ENCODE measurements at regions not wholly inside any gene's neighbourhood (a gene's known extent, or its start where the extent isn't known, plus 50 kb on each side); places are given as distances from the start of the nearest gene placed in this dataset.

DNA sequence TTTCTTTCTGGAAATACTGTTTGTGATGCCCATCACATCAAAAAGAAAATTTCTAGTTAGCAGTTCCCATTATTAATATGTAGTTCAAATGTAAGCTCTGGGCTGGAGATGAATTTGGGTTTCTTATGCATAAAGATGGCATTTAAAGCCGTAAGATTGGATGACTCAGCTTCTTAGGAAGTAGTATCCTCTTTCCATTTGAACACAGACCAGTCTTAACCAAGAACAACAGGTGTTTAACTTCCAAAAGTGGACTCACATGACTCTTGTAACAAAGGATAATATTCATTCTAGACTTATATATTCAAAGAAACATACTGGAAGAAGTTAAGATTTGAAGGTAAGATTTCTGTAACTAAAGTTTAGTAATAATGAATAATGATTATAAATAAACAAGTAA, 330.5 kb downstream of the TLR4 start:
- no peak overlapping the region for H4K8ac ChIP-seq (replicated peaks; ENCODE audit: insufficient read length, low read depth, low read length)
- H3K4ac ChIP-seq (ENCODE audit: low read depth, low read length), result no peak overlapping the region
- no peak overlapping the region for H2BK15ac ChIP-seq (ENCODE audit: low read depth, low read length)
- H2AFZ ChIP-seq (ENCODE audit: low read length), result no peak overlapping the region
- H3K18ac ChIP-seq (ENCODE audit: insufficient read length, low read depth, low read length), result no peak overlapping the region
- no peak overlapping the region for H3K4me3 Mint-ChIP-seq
- H3K27ac ChIP-seq (ENCODE audit: insufficient read length, low read depth, low read length), result no peak overlapping the region
- no peak overlapping the region for H3K23ac ChIP-seq (ENCODE audit: insufficient read length, low read depth, low read length)
- no peak overlapping the region for H3K9ac ChIP-seq (ENCODE audit: extremely low read depth, insufficient read length, low read length)
- H3K36me3 Mint-ChIP-seq (ENCODE audit: insufficient read depth in 1 of 3, low read depth in 3 of 3), result no peaks in the 10 kb centered on the region
- TF ChIP-seq, protein P1, sequence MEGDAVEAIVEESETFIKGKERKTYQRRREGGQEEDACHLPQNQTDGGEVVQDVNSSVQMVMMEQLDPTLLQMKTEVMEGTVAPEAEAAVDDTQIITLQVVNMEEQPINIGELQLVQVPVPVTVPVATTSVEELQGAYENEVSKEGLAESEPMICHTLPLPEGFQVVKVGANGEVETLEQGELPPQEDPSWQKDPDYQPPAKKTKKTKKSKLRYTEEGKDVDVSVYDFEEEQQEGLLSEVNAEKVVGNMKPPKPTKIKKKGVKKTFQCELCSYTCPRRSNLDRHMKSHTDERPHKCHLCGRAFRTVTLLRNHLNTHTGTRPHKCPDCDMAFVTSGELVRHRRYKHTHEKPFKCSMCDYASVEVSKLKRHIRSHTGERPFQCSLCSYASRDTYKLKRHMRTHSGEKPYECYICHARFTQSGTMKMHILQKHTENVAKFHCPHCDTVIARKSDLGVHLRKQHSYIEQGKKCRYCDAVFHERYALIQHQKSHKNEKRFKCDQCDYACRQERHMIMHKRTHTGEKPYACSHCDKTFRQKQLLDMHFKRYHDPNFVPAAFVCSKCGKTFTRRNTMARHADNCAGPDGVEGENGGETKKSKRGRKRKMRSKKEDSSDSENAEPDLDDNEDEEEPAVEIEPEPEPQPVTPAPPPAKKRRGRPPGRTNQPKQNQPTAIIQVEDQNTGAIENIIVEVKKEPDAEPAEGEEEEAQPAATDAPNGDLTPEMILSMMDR (conservative IDR thresholded peaks at IDR 0.05), result no peak
- H3K14ac ChIP-seq (ENCODE audit: insufficient read depth, low read length), result no peak overlapping the region
- H2AK5ac ChIP-seq (ENCODE audit: insufficient read length, low read length), result no peak overlapping the region
- no peak overlapping the region for H2BK5ac ChIP-seq (ENCODE audit: insufficient read length, low read length)
- H3K9me3 ChIP-seq (ENCODE audit: control insufficient read depth, low read depth, low read length), result no peaks in the 10 kb centered on the region
- no peak overlapping the region for H2BK120ac ChIP-seq (ENCODE audit: low read depth, low read length, poor library complexity, severe bottlenecking)
- DNase-seq, result no peak
- no peak overlapping the region for H3T11ph ChIP-seq (ENCODE audit: low read length)
- H2BK12ac ChIP-seq (ENCODE audit: insufficient read length, low read depth, low read length), result no peak overlapping the region
- no peaks in the 10 kb centered on the region for H3K27me3 Mint-ChIP-seq (ENCODE audit: low read depth)
- no peaks in the 10 kb centered on the region for H4K20me1 ChIP-seq (ENCODE audit: control insufficient read depth, insufficient read depth, insufficient read length)
- no CpG with 5 or more reads among the region's 1 CpG for WGBS (ENCODE audit: extremely low coverage, insufficient read length, low lambda C conversion rate)
- H3K4me1 Mint-ChIP-seq, result peaks cover 4 to 8% of the 10 kb centered on the region in 2 experiments; a peak in 3 of 4 replicates
- H3K9me3 Mint-ChIP-seq, result no peaks in the 10 kb centered on the region
- no peaks in the 10 kb centered on the region for H3K79me1 ChIP-seq (ENCODE audit: insufficient read depth, low read depth, low read length, poor library complexity, severe bottlenecking)
- H3K4me1 ChIP-seq (ENCODE audit: insufficient read depth, low read length), result no peaks in the 10 kb centered on the region
- no peak overlapping the region for H4K91ac ChIP-seq (ENCODE audit: insufficient read length, low read depth, low read length)
- H3K4me2 ChIP-seq (ENCODE audit: insufficient read depth, insufficient read length, low read length), result no peak overlapping the region
- no peaks in the 10 kb centered on the region for H3K23me2 ChIP-seq (ENCODE audit: insufficient read length, low read depth, low read length, poor library complexity, severe bottlenecking)
- H3K27ac Mint-ChIP-seq, result no peak overlapping the region
- no peak overlapping the region for H2BK20ac ChIP-seq (ENCODE audit: low read depth, low read length, poor library complexity, severe bottlenecking)
- H3K56ac ChIP-seq (ENCODE audit: insufficient read length, low read depth, low read length), result no peak overlapping the region
- H4K5ac ChIP-seq (ENCODE audit: insufficient read length, low read depth, low read length), result no peak overlapping the region
- H3K79me2 ChIP-seq (ENCODE audit: insufficient read depth, low read length), result no peaks in the 10 kb centered on the region
- H3K27me3 ChIP-seq (ENCODE audit: insufficient read depth, low read length), result no peaks in the 10 kb centered on the region

Data from H9 (cell line).